ENCODE measurements at regions not wholly inside any gene's neighbourhood (a gene's known extent, or its start where the extent isn't known, plus 50 kb on each side); places are given as distances from the start of the nearest gene placed in this dataset.

DNA sequence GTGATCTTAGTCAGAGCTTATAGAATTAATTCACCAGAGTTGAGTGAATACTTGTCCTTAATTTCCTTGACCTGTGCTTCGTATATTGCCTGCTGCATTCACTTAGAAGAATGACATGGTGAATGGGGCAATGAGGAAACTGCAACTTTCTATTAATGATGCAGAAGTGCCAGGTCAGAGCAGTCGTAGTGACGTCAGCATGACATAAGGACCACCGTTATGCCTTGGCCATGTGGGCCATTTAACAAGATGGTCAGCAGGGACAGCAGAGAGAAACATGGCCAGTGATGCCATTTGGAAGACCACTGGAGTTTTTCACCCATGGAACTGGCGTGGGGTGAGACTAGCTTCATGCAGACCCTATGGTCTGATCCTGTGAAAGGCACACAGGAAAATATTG, 1469.4 kb upstream of the TMEM132C start:
- H2BK5ac ChIP-seq (ENCODE audit: low read depth, low read length), result no peak overlapping the region
- no peak overlapping the region for H4K91ac ChIP-seq (replicated peaks; ENCODE audit: insufficient read length, low read length)
- H3K23ac ChIP-seq (ENCODE audit: insufficient read length), result no peak overlapping the region
- H2BK120ac ChIP-seq (replicated peaks; ENCODE audit: low read depth, low read length), result no peak overlapping the region
- H4K5ac ChIP-seq (ENCODE audit: insufficient read length, low read depth, low read length), result no peak overlapping the region
- no peaks in the 10 kb centered on the region for H3K79me1 ChIP-seq (ENCODE audit: low read depth, low read length)
- 96% methylated on average over 5 of the region's 5 CpGs; no CpG with 5 or more reads in 1 of the 2 experiments for WGBS, 2 experiments (ENCODE audit: extremely low coverage in 1 of 2, insufficient coverage in 1 of 2, insufficient read length in 1 of 2, insufficient replicate concordance in 2 of 2, low coverage in 1 of 2, low lambda C conversion rate in 2 of 2, missing lambda C conversion rate in 1 of 2)
- no peak overlapping the region for H3K18ac ChIP-seq (ENCODE audit: extremely low read depth, low read length)
- H3K56ac ChIP-seq (replicated peaks; ENCODE audit: insufficient read length, low read depth, low read length), result no peak overlapping the region
- H2AK5ac ChIP-seq (ENCODE audit: low read depth, low read length), result no peak overlapping the region
- CTCF ChIA-PET (ENCODE audit: partially characterized antibody), result interaction anchor here (5.2 kb wide), 1 partner anchor 12 kb away, joined by 28 read pairs; no protein-coding TSS in a partner anchor
- H2AFZ ChIP-seq (ENCODE audit: low read length), result no peak overlapping the region
- no peak overlapping the region for H4K8ac ChIP-seq (ENCODE audit: extremely low read depth, insufficient read depth, low read length)
- DNase-seq (ENCODE audit: low read depth in 1 of 2, low spot score in 2 of 2) (no peak), FAIRE-seq (no peak)
- no peak overlapping the region for H2BK15ac ChIP-seq (ENCODE audit: low read length)
- POLR2A ChIA-PET (ENCODE audit: partially characterized antibody), result no interaction called here
- H2BK20ac ChIP-seq (ENCODE audit: low read length), result no peak overlapping the region
- H3K4me3 ChIP-seq (ENCODE audit: extremely low read depth in 1 of 4, insufficient read depth in 2 of 4, low read depth in 3 of 4, low read length in 4 of 4), result no peak overlapping the region
- no peaks in the 10 kb centered on the region for H4K20me1 ChIP-seq (replicated peaks in 1 of 2; ENCODE audit: control insufficient read depth in 1 of 2, insufficient read depth in 2 of 2, low read length in 2 of 2)
- no peak overlapping the region for H3K4me2 ChIP-seq (ENCODE audit: insufficient read depth in 1 of 2, low read depth in 2 of 2, low read length in 2 of 2)
- H3K27me3 ChIP-seq (replicated peaks in 1 of 4; ENCODE audit: control insufficient read depth in 3 of 4, extremely low read depth in 1 of 4, insufficient read depth in 3 of 4, low read length in 3 of 4), result no peaks in the 10 kb centered on the region
- no peaks in the 10 kb centered on the region for H3K36me3 ChIP-seq (ENCODE audit: control insufficient read depth in 2 of 4, insufficient read depth in 4 of 4, low read length in 3 of 4)
- H3K27ac ChIP-seq (ENCODE audit: low read depth, low read length), result no peak overlapping the region
- no peaks in the 10 kb centered on the region for H3K4me1 ChIP-seq (replicated peaks in 1 of 4; ENCODE audit: control insufficient read depth in 3 of 4, insufficient read depth in 4 of 4, low read length in 3 of 4)
- H2BK12ac ChIP-seq (ENCODE audit: low read depth, low read length), result no peak overlapping the region
- no peaks in the 10 kb centered on the region for H3K9me3 ChIP-seq (ENCODE audit: insufficient read depth in 2 of 2, low read depth in 1 of 2, low read length in 1 of 2)
- no peaks in the 10 kb centered on the region for H3K23me2 ChIP-seq (ENCODE audit: low read depth, low read length)
- TF ChIP-seq RAD21 (IDR thresholded peaks at IDR 0.05 in 1 of 2, conservative IDR thresholded peaks at IDR 0.05 in 1 of 2; ENCODE audit: low read depth in 2 of 2, low read length in 2 of 2) (no peak), GABPA (IDR thresholded peaks at IDR 0.05; ENCODE audit: borderline replicate concordance, insufficient read depth, low read length) (no peak), TAF1 (IDR thresholded peaks at IDR 0.05; ENCODE audit: low read depth, low read length) (no peak), SUZ12 (IDR thresholded peaks at IDR 0.05; ENCODE audit: low read length) (no peak), RNF2 (IDR thresholded peaks at IDR 0.05; ENCODE audit: borderline replicate concordance, low read depth, low read length, missing control alignments, poor library complexity, severe bottlenecking) (no peak), NANOG (IDR thresholded peaks at IDR 0.05; ENCODE audit: insufficient read depth, low read depth, low read length, poor library complexity, severe bottlenecking) (no peak), SIRT6 (IDR thresholded peaks at IDR 0.05; ENCODE audit: low read length) (no peak), SRF (IDR thresholded peaks at IDR 0.05; ENCODE audit: low read depth, low read length) (no peak), HDAC2 (IDR thresholded peaks at IDR 0.05; ENCODE audit: borderline replicate concordance in 1 of 2, low read depth in 2 of 2, low read length in 2 of 2) (no peak), SIX5 (IDR thresholded peaks at IDR 0.05; ENCODE audit: low read depth, low read length) (no peak), TEAD4 (IDR thresholded peaks at IDR 0.05; ENCODE audit: low read depth, low read length) (no peak)
- TF ChIP-seq, protein P1, sequence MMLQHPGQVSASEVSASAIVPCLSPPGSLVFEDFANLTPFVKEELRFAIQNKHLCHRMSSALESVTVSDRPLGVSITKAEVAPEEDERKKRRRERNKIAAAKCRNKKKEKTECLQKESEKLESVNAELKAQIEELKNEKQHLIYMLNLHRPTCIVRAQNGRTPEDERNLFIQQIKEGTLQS (IDR thresholded peaks at IDR 0.05; ENCODE audit: insufficient read depth, low read depth, low read length), result no peak
- H3K4ac ChIP-seq (replicated peaks; ENCODE audit: insufficient read length, low read depth, low read length), result no peak overlapping the region
- H3K9ac ChIP-seq (replicated peaks in 1 of 4; ENCODE audit: extremely low read depth in 1 of 4, low read depth in 3 of 4, low read length in 3 of 4), result no peak overlapping the region
- no peak overlapping the region for H3K14ac ChIP-seq (ENCODE audit: insufficient read length)
- no peaks in the 10 kb centered on the region for H3K79me2 ChIP-seq (ENCODE audit: control insufficient read depth in 1 of 2, insufficient read depth in 2 of 2, low read length in 2 of 2)
